HG03378 (cell line): ENCODE measurements at regions not wholly inside any gene's neighbourhood (a gene's known extent, or its start where the extent isn't known, plus 50 kb on each side); places are given as distances from the start of the nearest gene placed in this dataset.
"Not testable (repeated sequence)": the region's sequence is repeated elsewhere in the genome, so short reads cannot be mapped to it uniquely, and the experiment has no call there.

Source experiments
- ATAC-seq: cut with Tn5 transposase; IDR thresholded peaks from one replicate; pipeline ENCODE4 v1.9.1; 2021; ENCODE audit warnings: mild to moderate bottlenecking, moderate library complexity; ENCODE audit not compliant: unreplicated experiment

- ATAC-seq, result no peak
Observed at GRCh38 chr7:54888734-54889082, 129.7 kb upstream of the SEC61G start.

- no peak for ATAC-seq
Observed at GRCh38 chr7:54897891-54898290, 120.9 kb upstream of the EGFR start.

- no peak for ATAC-seq
Observed at GRCh38 chr7:54898659-54899340, 120.0 kb upstream of the EGFR start.

- ATAC-seq, result no peak
Observed at GRCh38 chr7:54901840-54902239, 117.0 kb upstream of the EGFR start.

- no peak for ATAC-seq
Observed at GRCh38 chr7:54904130-54904529, 114.7 kb upstream of the EGFR start.

- ATAC-seq, result no peak
Observed at GRCh38 chr7:54904986-54905385, 113.8 kb upstream of the EGFR start.

- no peak for ATAC-seq
Observed at GRCh38 chr7:54906963-54907362, 111.9 kb upstream of the EGFR start.

GRCh38 chr7:54907981-54908380 lies 110.8 kb upstream of the EGFR start:
- ATAC-seq, result no peak

GRCh38 chr7:54908760-54909438 lies 109.9 kb upstream of the EGFR start:
- ATAC-seq, result no peak

- no peak for ATAC-seq
Observed at GRCh38 chr7:54915870-54916598, 102.8 kb upstream of the EGFR start.

- no peak for ATAC-seq
Observed at GRCh38 chr7:54917613-54918391, 101.0 kb upstream of the EGFR start.

- ATAC-seq, result no peak
Observed at GRCh38 chr7:54921116-54921515, 97.7 kb upstream of the EGFR start.

GRCh38 chr7:54931532-54931931 lies 87.3 kb upstream of the EGFR start:
- ATAC-seq, result no peak

- ATAC-seq, result no peak
Observed at GRCh38 chr7:54932818-54933543, 85.8 kb upstream of the EGFR start.

GRCh38 chr7:54933643-54934042 lies 85.2 kb upstream of the EGFR start:
- ATAC-seq, result no peak

GRCh38 chr7:54940748-54941147 lies 78.1 kb upstream of the EGFR start:
- ATAC-seq, result no peak

- ATAC-seq, result no peak
Observed at GRCh38 chr7:54944179-54944578, 74.6 kb upstream of the EGFR start.

- ATAC-seq, result no peak
Observed at GRCh38 chr7:54946271-54946670, 72.5 kb upstream of the EGFR start.

GRCh38 chr7:54946764-54947163 lies 72.1 kb upstream of the EGFR start:
- no peak for ATAC-seq

GRCh38 chr7:54947266-54947665 lies 71.6 kb upstream of the EGFR start:
- no peak for ATAC-seq

- ATAC-seq, result not testable (repeated sequence)
Observed at GRCh38 chr7:54949514-54949913, 69.3 kb upstream of the EGFR start.
